Sigmoid colon (tissue), 6 donors: ENCODE measurements at regions not wholly inside any gene's neighbourhood (a gene's known extent, or its start where the extent isn't known, plus 50 kb on each side); places are given as distances from the start of the nearest gene placed in this dataset.

Experiments used
- DNase-seq: peaks from one replicate; pipeline ENCODE4 v3.0.0-alpha.2; 2019
- H3K27ac ChIP-seq, 4 donors: fragments of 200-600 bp; sonication (generic); one replicate each; pipeline ENCODE4 v1.5.1; 2016 to 2019; ENCODE audit warnings: mild to moderate bottlenecking in 1 of 4
- H3K27me3 ChIP-seq, 3 donors: fragments of 200-600 bp; sonication (generic); one replicate each; pipeline ENCODE4 v1.5.1; 2019; ENCODE audit warnings: mild to moderate bottlenecking in 1 of 3
- H3K36me3 ChIP-seq, 4 donors: fragments of 200-600 bp; sonication (generic); one replicate each; pipeline ENCODE4 v1.5.1; 2016 to 2019
- H3K4me1 ChIP-seq, 4 donors: fragments of 200-600 bp; sonication (generic); one replicate each; pipeline ENCODE4 v1.5.1; 2017 to 2019
- H3K4me3 ChIP-seq, 4 donors: fragments of 200-600 bp; sonication (generic); one replicate each; pipeline ENCODE4 v1.5.1; 2017 to 2019; ENCODE audit warnings: mild to moderate bottlenecking in 2 of 4, moderate library complexity in 1 of 4
- H3K9me3 ChIP-seq, 4 donors: fragments of 200-600 bp in 3 of 4; sonication (generic) in 3 of 4; one replicate each; pipeline versions ENCODE4 v1.5.1 to v1.6.1; 2013 to 2019
- EP300 ChIP-seq, 4 donors: sonication (generic); formaldehyde crosslinking; IDR thresholded peaks; one replicate each; pipeline ENCODE4 v1.6.1; 2017; ENCODE audit warnings: antibody characterized with exemption in 4 of 4
- POLR2A ChIP-seq, 2 donors: fragments of 450-650 bp; IDR thresholded peaks; one replicate each; pipeline ENCODE4 v1.6.1; 2016; ENCODE audit warnings: antibody characterized with exemption in 2 of 2, mild to moderate bottlenecking in 2 of 2, moderate library complexity in 2 of 2
- POLR2AphosphoS5 ChIP-seq, 4 donors: sonication (generic); formaldehyde crosslinking; IDR thresholded peaks; one replicate each; pipeline ENCODE4 v1.6.1; 2017; ENCODE audit warnings: antibody characterized with exemption in 4 of 4
- WGBS, 2 donors: extraction: QIAGEN DNeasy Blood & Tissue Kit; methylation state at CpG; one replicate each; pipeline ENCODE4 v1.1.7; 2013; 5-methylcytosine and 5-hydroxymethylcytosine counted together
- intact Hi-C: fragments of 100-400 bp; cut with DNase I; formaldehyde crosslinking; loops from one replicate; pipeline ENCODE4 v1.15.1; 2023
- TF ChIP-seq, protein P1 (sequence below), 4 experiments: fragments of 450-650 bp in 3 of 4; fragments of 200-600 bp in 1 of 4; IDR thresholded peaks; one replicate each; pipeline ENCODE4 v1.5.1; 2016 to 2019; ENCODE audit warnings: antibody characterized with exemption in 4 of 4, mild to moderate bottlenecking in 3 of 4, moderate library complexity in 2 of 4
- donor health status: healthy with polysubstance abuse.
- donor health status: healthy.

DNA sequence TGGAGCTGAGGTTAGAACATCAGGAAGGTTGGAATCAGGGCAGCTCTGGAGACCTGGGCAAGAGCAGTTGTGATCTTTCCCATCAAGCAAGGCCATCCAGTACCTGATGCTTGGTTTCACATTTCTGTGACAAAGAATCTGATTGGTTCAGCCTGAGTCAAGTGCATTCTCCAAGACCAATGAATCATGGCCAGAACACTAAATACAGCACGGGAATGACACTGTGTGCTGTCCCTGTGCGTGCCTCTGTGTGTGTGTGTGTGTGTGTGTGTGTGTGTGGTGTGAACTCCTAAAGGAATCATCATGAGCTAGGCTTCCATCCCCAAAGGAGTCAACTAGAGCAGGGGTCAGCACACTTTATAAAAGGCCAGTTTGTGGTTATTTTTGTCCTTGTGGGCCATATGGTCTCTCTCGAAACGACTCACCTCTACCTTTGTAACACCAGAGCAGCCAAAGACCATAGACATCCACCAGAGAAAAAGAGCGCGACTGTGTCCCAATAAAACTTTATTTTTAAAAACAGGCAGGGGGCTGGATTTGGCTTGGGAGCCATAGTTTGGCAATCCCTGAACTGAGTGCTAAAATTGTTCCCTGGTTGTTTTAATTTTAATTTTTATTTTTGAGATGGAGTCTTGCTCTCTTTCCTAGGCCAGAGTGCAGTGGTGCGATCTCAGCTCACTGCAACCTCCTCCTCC is 99.7 kb downstream of the INHBB start:
- no peak overlapping the region for H3K27ac ChIP-seq
- intact Hi-C loops: no loop called here
- 88 to 90% methylated on average over 7 of the region's 7 CpGs for WGBS, 2 donors

GRCh38 chr2:120446236-120447126 is 100.5 kb downstream of the INHBB start:
- peaks cover 0 to 17% (median 13%) of the 10 kb centered on the region in 4 donors for H3K4me1 ChIP-seq
- no peak overlapping the region for H3K27ac ChIP-seq
- peak; percentile 45 for DNase-seq
- 86 to 89% methylated on average over 14 of the region's 14 CpGs for WGBS, 2 donors
- intact Hi-C loops: no loop called here
- TF ChIP-seq POLR2AphosphoS5 (IDR thresholded peaks at IDR 0.05) (no peak), EP300 (IDR thresholded peaks at IDR 0.05) (no peak), POLR2A (IDR thresholded peaks at IDR 0.05) (no peak)
- TF ChIP-seq, protein P1, sequence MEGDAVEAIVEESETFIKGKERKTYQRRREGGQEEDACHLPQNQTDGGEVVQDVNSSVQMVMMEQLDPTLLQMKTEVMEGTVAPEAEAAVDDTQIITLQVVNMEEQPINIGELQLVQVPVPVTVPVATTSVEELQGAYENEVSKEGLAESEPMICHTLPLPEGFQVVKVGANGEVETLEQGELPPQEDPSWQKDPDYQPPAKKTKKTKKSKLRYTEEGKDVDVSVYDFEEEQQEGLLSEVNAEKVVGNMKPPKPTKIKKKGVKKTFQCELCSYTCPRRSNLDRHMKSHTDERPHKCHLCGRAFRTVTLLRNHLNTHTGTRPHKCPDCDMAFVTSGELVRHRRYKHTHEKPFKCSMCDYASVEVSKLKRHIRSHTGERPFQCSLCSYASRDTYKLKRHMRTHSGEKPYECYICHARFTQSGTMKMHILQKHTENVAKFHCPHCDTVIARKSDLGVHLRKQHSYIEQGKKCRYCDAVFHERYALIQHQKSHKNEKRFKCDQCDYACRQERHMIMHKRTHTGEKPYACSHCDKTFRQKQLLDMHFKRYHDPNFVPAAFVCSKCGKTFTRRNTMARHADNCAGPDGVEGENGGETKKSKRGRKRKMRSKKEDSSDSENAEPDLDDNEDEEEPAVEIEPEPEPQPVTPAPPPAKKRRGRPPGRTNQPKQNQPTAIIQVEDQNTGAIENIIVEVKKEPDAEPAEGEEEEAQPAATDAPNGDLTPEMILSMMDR (IDR thresholded peaks at IDR 0.05): no peak
- H3K36me3 ChIP-seq: no peaks in the 10 kb centered on the region
- H3K9me3 ChIP-seq: no peaks in the 10 kb centered on the region
- peaks cover 10 to 26% (median 18%) of the 10 kb centered on the region in 3 donors for H3K27me3 ChIP-seq
- H3K4me3 ChIP-seq: no peak overlapping the region

More for the DNA sequence above, 99.7 kb downstream of the INHBB start:
- Histone ChIP-seq H3K9me3 (no peaks in the 10 kb centered on the region), H3K27me3 (peaks cover 10 to 35% (median 18%) of the 10 kb centered on the region in 3 donors), H3K36me3 (no peaks in the 10 kb centered on the region), H3K4me1 (peaks cover 0 to 17% (median 13%) of the 10 kb centered on the region in 4 donors), H3K4me3 (no peak overlapping the region)
- TF ChIP-seq EP300 (IDR thresholded peaks at IDR 0.05) (no peak), POLR2A (IDR thresholded peaks at IDR 0.05) (no peak), POLR2AphosphoS5 (IDR thresholded peaks at IDR 0.05) (no peak)
- TF ChIP-seq, protein P1 (IDR thresholded peaks at IDR 0.05): no peak
- no peak for DNase-seq

GRCh38 chr2:120447127-120447785 is 101.3 kb downstream of the INHBB start:
- Histone ChIP-seq H3K27me3 (peaks cover 10 to 18% (median 12%) of the 10 kb centered on the region in 3 donors), H3K9me3 (no peaks in the 10 kb centered on the region), H3K4me1 (peaks cover 0 to 10% (median 6%) of the 10 kb centered on the region in 4 donors), H3K27ac (no peak overlapping the region), H3K4me3 (no peak overlapping the region), H3K36me3 (no peaks in the 10 kb centered on the region)
- intact Hi-C loops: no loop called here
- 89 to 90% methylated on average over 8 of the region's 8 CpGs for WGBS, 2 donors
- TF ChIP-seq POLR2A (IDR thresholded peaks at IDR 0.05) (no peak), EP300 (IDR thresholded peaks at IDR 0.05) (no peak), POLR2AphosphoS5 (IDR thresholded peaks at IDR 0.05) (no peak)
- TF ChIP-seq, protein P1 (IDR thresholded peaks at IDR 0.05): no peak
- DNase-seq: peak; percentile 52

GRCh38 chr2:120448436-120448835 is 102.5 kb downstream of the INHBB start:
- WGBS, 2 donors: 86 to 89% methylated on average over 6 of the region's 6 CpGs
- Histone ChIP-seq H3K27ac (no peak overlapping the region), H3K36me3 (no peaks in the 10 kb centered on the region), H3K27me3 (peaks cover 0 to 6% (median 0%) of the 10 kb centered on the region in 3 donors), H3K4me3 (no peak overlapping the region), H3K9me3 (no peaks in the 10 kb centered on the region), H3K4me1 (no peaks in the 10 kb centered on the region)
- DNase-seq: no peak
- intact Hi-C loops: no loop called here
- no peak for TF ChIP-seq POLR2A (IDR thresholded peaks at IDR 0.05)
